ENCODE measurements at regions not wholly inside any gene's neighbourhood (a gene's known extent, or its start where the extent isn't known, plus 50 kb on each side); places are given as distances from the start of the nearest gene placed in this dataset.
"Not testable (repeated sequence)": the region's sequence is repeated elsewhere in the genome, so short reads cannot be mapped to it uniquely, and the experiment has no call there.

- TF ChIP-seq CTCF (IDR thresholded peaks at IDR 0.05; ENCODE audit: insufficient read depth, low read length); GABPA (IDR thresholded peaks at IDR 0.05; ENCODE audit: low read depth); SPI1 (IDR thresholded peaks at IDR 0.05; ENCODE audit: borderline replicate concordance, low read depth); POLR2AphosphoS5 (IDR thresholded peaks at IDR 0.05; ENCODE audit: low read depth): not testable (repeated sequence)
Measured at GRCh38 chr5:144594234-144594633, 423.6 kb downstream of the KCTD16 start.
